Activated naive CD4-positive, alpha-beta T cell treated with Interleukin-2 at 50 U/mL for 16 hours (primary cell): ENCODE measurements at regions not wholly inside any gene's neighbourhood (a gene's known extent, or its start where the extent isn't known, plus 50 kb on each side); places are given as distances from the start of the nearest gene placed in this dataset.
"Not testable (repeated sequence)": the region's sequence is repeated elsewhere in the genome, so short reads cannot be mapped to it uniquely, and the experiment has no call there.

Source experiments
- DNase-seq: peaks from one replicate; pipeline ENCODE4 v3.0.0-alpha.2; 2020

DNA sequence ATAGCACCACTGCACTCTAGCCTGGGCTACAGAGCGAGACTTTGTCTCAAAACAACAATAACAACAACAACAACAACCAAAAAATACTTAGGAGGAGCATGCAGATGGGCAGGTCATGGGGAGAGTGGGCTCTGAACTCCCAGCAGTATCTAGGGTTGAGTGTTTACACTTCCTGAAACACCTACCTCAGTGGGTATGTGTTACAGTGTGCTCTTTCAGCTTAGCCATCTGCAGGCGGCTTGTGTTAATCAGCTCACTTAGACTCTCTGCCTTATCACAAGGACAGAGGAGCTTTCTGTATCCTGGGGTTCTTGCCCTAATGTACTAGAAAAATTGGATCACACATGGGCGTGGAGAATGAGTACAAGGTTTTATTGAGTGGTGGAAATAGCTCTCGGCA is 340.2 kb downstream of the KIF20B start:
- no peak for DNase-seq

DNA sequence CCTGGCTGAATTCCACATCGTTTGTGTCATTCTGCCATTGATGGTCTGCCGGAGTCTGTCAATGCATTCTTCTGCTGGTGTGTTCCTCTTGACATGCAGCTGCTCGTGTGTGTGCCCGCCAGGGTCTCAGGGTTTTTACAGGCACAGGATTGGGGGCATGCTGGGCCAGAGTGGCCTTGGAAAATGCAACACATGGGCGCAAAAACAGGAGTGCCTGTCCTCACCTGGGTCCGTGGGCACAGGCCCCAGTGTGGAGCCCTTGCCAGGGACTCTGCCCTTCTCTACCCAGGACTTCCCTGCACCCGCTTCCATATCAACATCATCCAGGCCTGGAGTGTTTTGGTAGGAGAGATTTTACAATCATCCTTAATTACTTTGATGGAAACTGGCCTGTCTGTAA is 340.7 kb downstream of the KIF20B start:
- DNase-seq = no peak

DNA sequence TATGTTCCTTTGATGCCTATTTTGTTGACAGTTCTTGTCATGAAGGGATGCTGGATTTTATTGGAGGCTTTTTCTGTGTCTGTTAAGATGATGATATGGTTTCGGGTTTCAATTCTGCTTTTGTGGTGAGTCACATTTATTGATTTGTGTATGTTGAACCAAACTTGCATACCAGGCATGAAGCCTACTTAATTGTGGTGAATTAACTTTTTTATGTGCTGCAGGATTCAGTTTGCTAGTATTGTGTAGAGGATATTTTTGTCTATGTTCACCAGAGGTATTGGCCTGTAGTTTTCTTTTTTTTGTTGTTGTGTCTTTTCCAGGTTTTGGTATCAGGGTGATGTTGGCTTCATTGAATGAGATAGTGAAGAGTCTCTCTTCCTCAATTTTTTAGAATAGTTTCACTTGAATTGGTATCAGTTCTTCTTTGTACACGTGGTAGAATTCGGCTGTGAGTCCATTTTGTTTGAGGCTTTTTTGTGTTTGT is 345.9 kb downstream of the KIF20B start:
- no peak for DNase-seq

DNA sequence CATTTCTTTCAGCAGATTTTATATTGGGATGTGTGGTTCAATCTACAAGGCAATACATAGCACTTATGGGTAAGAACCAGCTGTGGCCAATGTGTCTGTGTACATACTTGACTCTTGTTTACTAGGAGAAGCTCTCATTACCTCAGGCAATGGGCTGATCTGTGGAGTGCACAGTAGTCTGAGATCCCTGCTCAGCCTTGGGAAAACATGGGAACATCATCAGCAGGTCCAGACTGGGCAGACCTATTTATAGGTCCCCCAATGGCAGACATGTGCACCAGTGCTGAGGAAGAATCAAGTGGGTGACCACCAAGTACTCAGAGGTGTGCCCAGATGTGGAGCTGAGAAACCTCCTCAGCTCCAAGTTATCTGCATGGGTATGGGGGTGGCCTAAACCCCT is 349.7 kb downstream of the KIF20B start:
- DNase-seq = no peak

DNA sequence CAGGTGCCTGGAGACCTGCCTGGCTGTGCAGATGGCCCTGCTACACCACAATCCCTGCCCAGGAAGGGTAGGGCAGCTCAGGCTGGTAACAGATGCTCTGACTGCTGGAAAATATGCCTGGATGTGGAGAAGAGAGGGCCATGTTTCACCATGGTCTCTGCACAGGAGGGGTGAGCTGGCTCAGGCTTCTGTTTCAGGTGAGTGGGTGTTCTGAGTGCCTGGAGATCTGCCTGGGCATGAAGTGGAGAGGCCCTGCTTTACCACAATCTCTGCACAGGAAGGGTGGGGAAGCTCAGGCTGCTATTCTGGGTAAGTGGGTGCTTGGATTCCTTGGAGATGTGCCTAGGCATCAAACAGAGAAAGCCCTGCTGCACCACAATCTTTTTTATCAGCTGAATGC is 350.1 kb downstream of the KIF20B start:
- DNase-seq = no peak

DNA sequence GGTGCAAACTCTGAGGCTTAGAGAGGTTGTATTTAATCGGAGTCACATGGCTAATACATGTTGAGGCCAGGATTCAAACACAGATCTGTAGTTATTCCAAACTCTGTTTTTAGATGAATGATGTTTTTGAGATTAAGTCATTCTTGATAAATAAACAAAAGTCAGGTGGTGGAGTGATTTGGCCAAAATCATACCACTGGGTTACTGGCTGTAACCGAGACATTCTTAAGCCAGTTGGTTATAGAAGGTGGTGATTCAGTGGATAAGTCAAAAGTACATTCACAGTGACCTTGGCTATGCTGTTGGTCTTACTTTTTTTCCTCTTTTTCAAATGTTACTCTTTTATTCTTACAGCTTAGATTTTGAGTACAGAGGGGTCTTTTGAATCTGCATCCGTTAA is 361.4 kb downstream of the KIF20B start:
- DNase-seq = no peak

DNA sequence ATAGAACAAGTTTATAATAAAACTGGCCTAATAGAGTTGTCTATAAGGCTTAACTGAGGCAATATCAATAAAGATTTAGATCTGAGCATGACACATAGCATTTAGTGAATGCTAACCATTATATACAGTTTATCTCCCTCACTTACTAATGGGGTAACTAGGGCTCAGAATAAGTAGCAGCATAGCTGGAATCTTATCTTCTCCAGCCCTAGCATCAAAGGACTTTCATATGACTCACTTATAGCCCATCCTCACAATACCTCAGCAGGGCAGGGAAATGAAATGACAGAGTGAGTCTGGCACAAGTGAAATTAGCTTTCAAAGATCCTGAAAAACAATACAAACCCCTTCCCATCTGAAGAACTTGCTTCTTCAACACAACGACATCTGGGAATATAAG is 362.9 kb downstream of the KIF20B start:
- no peak for DNase-seq

DNA sequence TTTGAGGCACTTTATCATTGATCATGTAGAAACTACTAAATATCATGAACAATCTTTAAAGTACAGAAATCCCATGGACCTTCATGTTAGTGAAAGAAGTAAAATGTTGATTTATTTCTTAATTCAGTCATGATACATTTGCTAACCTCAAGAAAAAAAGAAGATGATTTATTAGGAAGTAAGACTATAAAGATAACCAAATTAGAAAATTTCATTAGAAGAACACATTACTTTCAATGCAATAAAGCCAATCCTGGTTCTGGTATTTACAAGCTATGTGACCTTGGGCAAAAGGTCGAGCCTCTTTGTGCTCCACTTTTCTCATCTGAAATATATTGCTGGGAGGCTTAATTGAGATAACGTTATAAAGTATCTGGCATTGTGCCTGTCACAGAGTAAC is 365.0 kb downstream of the KIF20B start:
- no peak for DNase-seq

DNA sequence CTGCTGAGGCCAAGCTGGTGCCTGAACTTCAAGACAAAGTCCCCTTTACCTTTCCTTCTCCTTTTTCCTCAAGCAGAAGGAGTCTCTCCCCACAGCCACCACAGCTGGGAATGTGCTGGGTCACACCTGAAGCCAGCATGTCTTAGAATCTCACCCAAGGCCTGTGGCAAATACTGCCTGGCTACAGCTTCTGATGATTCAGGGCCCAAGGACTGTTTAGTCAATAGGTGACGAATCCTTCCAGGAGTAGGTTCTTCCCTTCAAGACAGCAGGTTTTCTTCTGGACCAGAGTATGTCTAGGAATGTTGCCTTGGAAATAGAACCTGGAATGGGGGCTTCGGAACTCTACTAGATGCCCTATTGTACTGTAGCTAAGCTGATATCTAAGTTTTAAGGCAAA is 374.6 kb downstream of the KIF20B start:
- no peak for DNase-seq

DNA sequence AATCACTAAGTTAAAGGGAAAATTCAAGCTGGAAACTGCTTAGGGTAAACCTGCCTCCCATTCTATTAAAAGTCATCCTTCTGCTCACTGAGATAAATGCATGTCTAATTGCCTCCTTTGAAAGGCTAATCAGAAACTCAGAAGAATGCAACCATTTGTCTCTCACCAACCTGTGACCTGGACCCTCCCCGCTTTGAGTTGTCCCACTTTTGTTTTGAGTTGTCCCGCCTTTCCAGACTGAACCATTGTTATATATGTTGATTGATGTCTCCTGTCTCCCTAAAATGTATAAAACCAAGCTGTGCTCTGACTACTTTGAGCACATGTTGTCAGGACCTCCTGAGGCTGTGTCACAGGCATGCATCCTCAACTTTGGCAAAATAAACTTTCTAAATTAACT is 378.4 kb downstream of the KIF20B start:
- DNase-seq = no peak

DNA sequence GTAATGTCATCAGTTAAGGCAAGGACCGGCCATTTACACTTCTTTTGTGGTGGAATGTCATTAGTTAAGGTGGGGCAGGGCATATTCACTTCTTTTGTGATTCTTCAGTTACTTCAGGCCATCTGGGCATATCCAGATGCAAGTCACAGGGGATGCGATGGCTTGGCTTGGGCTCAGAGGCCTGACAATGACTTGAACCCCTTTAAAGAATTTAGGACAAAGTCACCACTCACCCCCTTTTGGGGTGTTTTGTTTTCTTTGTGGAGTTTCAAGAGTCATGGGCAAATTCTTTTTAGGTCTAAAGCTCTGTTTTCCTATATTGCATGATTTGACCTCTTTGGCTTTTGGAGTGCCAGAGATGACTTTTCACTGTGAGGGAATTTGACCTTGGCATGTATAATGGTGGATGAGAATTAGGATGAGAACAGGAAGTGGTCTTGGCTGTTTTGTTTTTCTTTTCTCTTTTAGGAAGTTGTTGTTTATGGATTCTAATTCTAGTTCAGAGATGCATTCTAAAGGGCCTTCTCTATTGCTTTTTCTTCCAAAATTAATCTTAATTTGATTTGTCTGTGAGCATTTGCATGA is 385.3 kb downstream of the KIF20B start:
- DNase-seq = not testable (repeated sequence)

DNA sequence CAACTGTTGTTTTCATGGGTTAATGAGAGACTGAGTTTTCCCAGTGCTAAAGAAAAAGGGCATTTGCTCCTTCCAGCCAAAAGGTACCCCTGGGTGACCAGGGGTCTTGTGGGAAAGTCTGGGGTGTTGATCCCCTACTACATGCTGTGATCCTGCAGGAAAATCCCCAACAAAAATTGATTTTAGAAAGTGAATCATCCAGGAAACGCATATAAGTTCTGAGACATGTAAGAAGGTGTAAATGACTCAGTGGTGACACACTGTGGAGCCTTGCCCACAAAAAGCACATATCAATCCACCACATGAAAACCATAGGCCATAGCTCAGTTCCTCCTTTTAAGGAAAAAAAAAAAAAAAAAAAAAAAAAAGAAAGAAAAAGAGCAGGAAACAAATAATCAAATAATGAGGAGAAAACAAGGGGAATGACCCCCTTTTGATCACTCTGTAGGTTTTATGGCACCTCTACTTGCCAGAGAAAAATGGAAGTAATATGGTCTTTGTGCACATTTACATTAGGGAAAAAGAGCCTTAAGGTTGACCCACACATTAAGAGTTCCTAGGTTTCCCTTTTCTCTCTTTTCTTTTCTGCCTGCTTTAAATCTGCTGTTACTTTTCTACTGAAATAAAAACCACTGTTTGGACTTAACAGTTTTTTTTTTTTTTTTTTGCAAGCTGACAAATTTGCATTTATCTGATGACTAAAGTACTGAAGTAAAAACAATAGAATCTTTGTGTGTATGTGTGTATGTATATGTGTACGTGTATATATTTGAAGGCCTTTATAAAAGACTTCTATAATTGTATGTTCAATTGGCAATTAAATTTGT is 386.0 kb downstream of the KIF20B start:
- peak; percentile 3 for DNase-seq

DNA sequence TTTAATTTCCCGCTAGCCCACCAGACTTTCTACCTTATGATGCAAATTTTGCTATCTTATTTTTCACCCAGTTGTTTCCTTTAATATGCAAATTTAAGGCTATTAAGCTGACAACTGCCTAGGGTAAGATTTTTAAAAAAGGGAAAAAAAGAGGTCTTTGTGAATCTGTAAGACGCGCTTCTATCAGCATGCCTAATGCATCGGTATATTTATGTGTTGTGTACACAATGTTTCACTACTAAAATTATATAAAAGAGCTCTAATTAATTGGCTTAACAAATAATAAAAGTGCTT is 386.6 kb downstream of the KIF20B start:
- no peak for DNase-seq

DNA sequence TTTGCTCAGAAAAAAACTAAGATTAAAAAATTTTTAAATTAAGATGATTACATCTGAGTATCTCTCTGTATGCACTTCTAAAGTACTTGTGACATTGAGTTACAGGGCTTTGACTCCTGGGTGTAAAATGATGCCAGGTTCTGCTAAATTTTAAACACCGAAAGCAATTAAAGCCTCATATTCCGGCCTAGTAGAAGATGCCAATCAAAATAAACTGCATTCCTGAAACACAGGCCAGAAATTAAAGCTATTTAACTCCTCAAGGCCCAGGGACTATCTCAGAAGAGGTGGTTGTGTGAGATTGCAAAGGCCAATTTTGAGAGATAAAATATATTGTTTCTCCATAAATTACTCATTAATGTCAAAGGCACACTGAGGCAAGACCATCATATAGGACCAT is 388.3 kb downstream of the KIF20B start:
- no peak for DNase-seq

DNA sequence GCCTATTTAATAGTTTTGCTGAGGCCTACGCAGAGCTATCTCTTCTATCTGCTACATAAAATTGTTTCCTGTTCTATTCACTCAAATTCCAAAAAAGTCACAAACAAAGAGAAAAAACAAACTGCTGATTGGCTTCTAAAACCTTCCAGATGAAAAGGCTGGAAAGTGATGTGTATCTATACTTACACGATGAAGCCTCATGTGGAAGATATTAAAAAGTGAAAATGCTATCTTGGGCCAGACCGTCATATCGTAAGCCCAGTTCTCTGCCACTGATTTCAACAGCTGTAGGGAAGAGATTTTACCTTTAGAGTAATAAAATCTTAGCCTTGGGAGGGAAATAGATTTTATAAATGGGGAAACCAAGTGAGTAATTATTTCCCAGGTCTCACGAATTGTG is 394.8 kb downstream of the KIF20B start:
- no peak for DNase-seq

DNA sequence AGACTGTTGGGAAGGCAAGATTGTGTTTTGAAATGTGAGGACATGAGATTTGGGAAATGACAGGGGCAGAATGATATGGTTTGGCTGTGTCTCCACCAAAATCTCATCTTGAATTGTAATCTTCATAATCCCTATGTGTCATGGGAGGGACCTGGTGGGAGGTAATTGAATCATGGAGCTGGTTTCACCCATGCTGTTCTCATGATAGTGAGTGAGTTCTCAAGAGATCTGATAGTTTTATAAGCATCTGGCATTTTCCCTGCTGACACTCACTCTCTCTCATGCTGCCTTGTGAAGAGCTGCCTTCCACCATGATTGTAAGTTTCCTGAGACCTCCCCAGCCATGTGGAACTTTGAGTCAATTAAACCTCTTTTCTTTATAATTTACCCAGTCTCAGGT is 406.2 kb downstream of the KIF20B start:
- DNase-seq = not testable (repeated sequence)

DNA sequence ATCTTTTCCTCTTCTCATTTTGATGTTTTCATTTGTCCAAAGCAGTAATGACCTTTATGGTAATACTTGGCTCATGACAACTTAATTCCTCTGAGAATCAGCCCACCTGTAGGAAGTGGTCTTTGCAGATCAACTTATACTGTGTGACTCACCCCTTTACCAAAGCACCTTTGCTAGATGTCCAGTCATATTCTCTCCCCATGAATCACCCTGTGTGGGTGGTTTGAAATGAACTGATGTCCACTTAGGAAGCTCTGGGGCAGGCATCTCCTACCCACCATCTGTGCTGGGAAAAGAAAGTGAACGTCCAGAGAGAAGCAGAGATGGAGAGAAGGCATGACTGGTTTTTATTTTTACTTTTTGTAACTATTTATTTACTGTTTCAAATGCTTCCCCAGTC is 410.3 kb downstream of the KIF20B start:
- DNase-seq = no peak

DNA sequence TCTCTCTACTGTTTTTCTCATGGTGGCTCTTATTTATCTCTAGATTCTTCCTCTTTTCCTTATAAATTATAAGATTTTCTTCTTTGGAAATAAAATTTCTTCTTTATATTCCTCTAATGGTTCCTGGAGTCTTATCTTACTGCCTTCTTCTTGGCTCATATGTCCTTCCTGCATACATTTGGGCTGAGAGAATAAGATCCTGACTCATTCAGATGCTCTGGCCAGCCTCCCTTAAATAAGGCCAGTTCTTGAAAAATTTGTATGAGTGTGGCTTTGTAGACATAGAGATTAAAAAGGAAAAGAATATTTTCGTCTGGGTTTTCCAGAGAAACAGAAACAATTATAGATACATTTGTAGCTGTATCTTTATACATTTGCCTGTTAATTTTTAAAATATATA is 411.3 kb downstream of the KIF20B start:
- no peak for DNase-seq

DNA sequence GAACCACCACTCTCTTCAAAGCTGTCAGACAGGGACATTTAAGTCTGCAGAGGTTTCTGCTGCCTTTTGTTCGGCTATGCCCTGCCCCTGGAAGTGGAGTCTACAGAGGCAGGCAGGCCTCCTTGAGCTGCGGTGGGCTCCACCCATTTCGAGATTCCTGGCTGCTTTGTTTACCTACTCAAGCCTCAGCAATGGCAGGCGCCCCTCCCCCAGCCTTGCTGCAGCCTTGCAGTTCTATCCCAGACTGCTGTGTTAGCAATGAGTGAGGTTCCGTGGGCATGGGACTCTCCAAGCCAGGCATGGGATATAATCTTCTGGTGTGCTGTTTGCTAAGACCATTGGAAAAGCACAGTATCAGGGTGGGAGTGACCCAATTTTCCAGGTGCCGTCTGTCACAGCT is 417.2 kb downstream of the KIF20B start:
- DNase-seq = not testable (repeated sequence)

DNA sequence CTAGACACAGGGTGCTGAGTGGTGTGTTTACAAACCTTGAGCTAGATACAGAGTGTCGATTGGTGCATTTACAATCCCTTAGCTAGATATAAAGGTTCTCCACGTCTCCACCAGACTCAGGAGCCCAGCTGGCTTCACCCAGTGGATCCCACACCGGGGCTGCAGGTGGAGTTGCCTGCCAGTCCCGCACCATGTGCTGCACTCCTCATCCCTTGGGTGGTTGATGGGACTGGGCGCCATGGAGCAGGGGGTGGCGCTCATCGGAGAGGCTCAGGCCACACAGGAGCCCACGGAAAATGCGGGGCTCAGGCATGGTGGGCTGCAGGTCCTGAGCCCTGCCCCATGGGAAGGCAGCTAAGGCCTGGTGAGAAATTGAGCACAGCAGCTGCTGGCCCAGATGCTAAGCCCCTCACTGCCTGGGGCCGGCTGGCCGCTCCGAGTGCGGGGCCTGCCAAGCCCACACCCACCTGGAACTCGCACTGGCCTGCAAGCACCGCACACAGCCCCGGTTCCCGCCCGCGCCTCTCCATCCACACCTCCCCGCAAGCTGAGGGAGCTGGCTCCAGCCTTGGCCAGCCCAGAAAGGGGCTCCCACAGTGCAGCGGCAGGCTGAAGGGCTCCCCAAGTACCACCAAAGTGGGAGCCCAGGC is 418.4 kb downstream of the KIF20B start:
- not testable (repeated sequence) for DNase-seq

DNA sequence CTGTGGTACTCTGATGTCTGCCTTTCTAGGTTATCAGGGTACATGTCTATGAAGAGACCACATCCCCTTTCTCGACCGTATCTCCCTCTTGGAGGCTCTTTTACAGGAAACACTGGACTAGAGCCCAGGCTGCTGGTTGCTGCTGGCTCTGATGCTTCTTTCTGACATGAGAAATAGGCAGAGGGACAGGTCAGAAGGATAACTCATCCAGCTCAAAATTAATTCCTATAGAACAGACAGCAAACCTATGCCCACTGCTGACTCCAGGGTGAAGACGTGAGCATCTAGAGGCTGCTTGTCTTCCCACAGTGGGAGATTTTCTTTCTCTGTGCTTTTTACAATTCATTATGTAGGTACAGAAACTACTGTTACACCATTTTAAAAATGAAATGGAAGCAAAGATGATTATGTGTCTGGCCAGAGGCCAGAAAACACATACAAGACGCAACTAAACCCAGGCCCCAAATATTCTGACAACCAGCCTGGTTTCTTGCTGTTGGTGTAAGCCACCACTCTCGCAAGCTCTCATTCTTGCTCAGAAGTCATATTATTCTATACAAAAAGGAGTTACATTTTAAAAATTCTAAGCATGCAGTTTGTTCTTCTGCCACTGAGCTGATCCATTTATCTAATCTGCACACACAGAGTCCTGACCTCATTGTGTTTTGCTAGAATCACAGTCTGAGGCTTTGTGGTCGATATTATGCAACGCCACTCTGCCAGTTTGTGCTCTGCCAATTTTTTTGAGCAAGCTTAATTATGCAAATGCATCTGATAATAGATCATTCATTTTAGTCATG is 424.3 kb downstream of the KIF20B start:
- DNase-seq = no peak

DNA sequence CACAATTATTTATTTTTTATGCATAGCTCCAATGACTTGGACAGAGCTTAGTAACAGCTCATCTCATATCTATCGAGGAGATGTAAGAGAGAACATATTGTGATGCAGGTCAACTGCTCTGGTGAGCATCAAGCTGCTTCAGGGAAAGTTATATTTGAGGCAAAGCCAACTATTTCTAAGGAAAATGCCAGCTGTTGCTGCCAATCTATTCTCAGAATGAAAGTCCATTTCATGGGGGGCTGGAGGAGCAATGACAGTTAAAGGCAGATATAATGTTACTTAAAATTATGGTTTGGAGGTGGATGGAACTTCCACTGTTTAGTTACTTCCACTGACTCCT is 424.8 kb downstream of the KIF20B start:
- no peak for DNase-seq

DNA sequence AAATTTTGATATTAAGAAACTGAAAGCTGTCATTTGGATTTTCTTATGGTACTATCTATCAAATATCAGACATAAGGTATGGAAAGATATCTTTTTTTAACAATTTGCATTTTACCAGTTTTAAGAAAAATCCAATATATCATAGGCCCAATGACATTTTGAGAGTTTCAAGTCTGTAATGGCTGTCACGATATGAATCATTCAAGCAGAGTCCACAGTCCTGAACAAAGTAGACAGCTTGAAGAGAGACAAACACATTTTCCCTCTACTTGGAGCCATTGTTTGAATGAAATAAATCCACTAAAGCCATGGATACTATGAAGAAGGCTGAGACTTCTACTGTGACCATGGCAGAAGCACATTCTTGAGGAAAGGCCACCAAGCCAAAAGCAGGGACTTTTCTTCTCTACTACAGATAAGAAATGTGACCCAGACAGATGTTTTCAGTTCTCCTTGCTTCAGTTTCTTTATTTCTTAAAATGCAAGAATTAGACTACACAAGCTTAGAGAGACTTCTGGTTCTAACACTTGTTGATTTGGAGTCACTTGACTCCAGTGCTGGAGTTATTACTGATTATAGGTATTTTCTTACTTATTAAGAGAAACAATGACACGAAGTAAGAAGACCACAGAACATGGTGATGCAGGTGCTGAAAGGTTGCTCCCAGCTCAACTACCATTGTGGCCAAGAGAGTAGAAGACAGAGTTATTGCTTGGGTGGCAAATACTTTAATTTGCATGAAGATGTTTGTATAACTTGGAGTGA is 429.1 kb downstream of the KIF20B start:
- no peak for DNase-seq
